Peyer's patch (tissue), 4 donors: ENCODE measurements at regions not wholly inside any gene's neighbourhood (a gene's known extent, or its start where the extent isn't known, plus 50 kb on each side); places are given as distances from the start of the nearest gene placed in this dataset.

Experiments used
- DNase-seq, 3 donors: peaks; one replicate each; pipeline ENCODE4 v3.0.0-alpha.2; 2017 to 2019
- H3K27ac ChIP-seq, 4 donors: fragments of 200-600 bp; sonication (generic); one replicate each; pipeline ENCODE4 v1.5.1; 2016 to 2019
- H3K27me3 ChIP-seq, 2 donors: fragments of 200-600 bp; sonication (generic); one replicate each; pipeline ENCODE4 v1.5.1; 2019
- H3K36me3 ChIP-seq, 3 donors: fragments of 200-600 bp; sonication (generic); one replicate each; pipeline ENCODE4 v1.5.1; 2016 to 2019
- H3K4me1 ChIP-seq, 4 donors: fragments of 200-600 bp; sonication (generic); one replicate each; pipeline ENCODE4 v1.5.1; 2016 to 2019
- H3K4me3 ChIP-seq, 4 donors: fragments of 200-600 bp; sonication (generic); 1 replicate in 3 of 4; 2 replicates in 1 of 4; pipeline ENCODE4 v1.5.1; 2016 to 2019; ENCODE audit warnings: mild to moderate bottlenecking in 1 of 4
- H3K9me3 ChIP-seq, 4 donors: fragments of 200-600 bp; sonication (generic); one replicate each; pipeline ENCODE4 v1.5.1; 2016 to 2019; ENCODE audit warnings: mild to moderate bottlenecking in 1 of 4
- POLR2A ChIP-seq, 2 donors: fragments of 450-650 bp; IDR thresholded peaks; one replicate each; pipeline ENCODE4 v1.5.1; 2017; ENCODE audit warnings: antibody characterized with exemption in 2 of 2, mild to moderate bottlenecking in 2 of 2, moderate library complexity in 2 of 2
- TF ChIP-seq, protein P1 (sequence below), 6 experiments: fragments of 450-650 bp in 4 of 6; fragments of 200-600 bp in 2 of 6; sonication (generic) in 1 of 6; IDR thresholded peaks; one replicate each; pipeline ENCODE4 v1.5.1; 2017 to 2019; ENCODE audit warnings: antibody characterized with exemption in 6 of 6, mild to moderate bottlenecking in 3 of 6, moderate library complexity in 1 of 6

DNA sequence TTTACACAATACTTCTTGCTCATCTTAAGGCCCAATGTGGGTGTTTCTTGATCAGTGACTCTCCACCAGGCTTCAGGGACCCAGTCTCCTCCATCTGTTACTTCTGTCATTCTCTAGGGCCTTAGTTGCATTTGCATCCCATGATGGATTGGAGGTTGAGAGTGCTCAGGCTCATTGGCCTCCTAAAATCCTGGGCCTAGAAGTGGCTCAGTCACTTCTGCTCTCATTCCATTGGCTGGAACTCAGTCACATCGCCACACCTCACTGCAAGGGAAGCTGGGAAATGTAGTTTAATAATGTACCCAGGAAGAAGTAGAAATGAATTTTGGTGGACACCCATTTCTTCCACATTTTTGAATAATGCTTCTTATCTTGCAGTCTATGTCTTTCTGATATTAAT is 223.5 kb downstream of the HRH4 start:
- no peaks in the 10 kb centered on the region for H3K36me3 ChIP-seq

DNA sequence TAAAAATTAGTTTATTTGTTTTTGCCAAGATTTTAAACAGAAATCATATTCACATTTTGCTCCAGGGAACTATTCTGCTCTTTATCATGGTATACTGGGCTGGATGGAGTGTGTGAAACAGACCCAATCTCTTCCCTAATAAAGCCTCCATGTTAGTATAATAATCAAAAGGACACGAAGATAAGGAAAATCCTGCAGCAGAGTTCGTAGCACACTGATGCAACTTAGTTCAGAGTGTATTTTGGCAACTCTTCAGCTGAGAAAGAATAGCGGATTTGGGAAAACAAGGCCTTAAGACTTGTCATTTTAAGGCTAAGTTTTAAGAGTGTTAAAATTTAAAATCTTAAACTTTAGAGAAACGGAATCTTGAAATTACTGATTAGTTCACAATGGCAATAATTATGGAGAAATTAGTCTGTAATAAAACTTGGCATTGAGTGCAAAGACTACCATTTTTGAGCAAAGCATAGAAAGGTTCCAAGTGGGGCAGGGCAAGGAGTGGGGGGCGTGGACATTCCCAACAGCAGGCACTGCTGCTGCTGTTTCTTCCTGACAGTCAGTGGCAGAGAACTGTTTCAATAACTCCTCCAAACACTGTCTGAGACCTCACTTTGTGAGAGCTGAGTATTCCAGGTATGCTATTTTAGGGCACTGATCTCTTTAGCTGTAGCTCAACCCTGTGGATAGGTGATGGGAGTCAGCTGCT is 225.0 kb downstream of the HRH4 start:
- no peak for DNase-seq
- Histone ChIP-seq H3K9me3 (no peaks in the 10 kb centered on the region), H3K36me3 (no peaks in the 10 kb centered on the region), H3K4me3 (no peak overlapping the region), H3K27ac (no peak overlapping the region), H3K27me3 (no peaks in the 10 kb centered on the region), H3K4me1 (no peaks in the 10 kb centered on the region)
- no peak for TF ChIP-seq POLR2A (IDR thresholded peaks at IDR 0.05)
- TF ChIP-seq, protein P1, sequence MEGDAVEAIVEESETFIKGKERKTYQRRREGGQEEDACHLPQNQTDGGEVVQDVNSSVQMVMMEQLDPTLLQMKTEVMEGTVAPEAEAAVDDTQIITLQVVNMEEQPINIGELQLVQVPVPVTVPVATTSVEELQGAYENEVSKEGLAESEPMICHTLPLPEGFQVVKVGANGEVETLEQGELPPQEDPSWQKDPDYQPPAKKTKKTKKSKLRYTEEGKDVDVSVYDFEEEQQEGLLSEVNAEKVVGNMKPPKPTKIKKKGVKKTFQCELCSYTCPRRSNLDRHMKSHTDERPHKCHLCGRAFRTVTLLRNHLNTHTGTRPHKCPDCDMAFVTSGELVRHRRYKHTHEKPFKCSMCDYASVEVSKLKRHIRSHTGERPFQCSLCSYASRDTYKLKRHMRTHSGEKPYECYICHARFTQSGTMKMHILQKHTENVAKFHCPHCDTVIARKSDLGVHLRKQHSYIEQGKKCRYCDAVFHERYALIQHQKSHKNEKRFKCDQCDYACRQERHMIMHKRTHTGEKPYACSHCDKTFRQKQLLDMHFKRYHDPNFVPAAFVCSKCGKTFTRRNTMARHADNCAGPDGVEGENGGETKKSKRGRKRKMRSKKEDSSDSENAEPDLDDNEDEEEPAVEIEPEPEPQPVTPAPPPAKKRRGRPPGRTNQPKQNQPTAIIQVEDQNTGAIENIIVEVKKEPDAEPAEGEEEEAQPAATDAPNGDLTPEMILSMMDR (IDR thresholded peaks at IDR 0.05): no peak

More for the DNA sequence above, 223.5 kb downstream of the HRH4 start:
- no peak overlapping the region for H3K4me3 ChIP-seq
- no peaks in the 10 kb centered on the region for H3K27me3 ChIP-seq
- H3K27ac ChIP-seq: no peak overlapping the region
- H3K4me1 ChIP-seq: no peaks in the 10 kb centered on the region
- no peak for TF ChIP-seq POLR2A (IDR thresholded peaks at IDR 0.05)
- TF ChIP-seq, protein P1 (IDR thresholded peaks at IDR 0.05): no peak
- DNase-seq: no peak
- H3K9me3 ChIP-seq: no peaks in the 10 kb centered on the region

DNA sequence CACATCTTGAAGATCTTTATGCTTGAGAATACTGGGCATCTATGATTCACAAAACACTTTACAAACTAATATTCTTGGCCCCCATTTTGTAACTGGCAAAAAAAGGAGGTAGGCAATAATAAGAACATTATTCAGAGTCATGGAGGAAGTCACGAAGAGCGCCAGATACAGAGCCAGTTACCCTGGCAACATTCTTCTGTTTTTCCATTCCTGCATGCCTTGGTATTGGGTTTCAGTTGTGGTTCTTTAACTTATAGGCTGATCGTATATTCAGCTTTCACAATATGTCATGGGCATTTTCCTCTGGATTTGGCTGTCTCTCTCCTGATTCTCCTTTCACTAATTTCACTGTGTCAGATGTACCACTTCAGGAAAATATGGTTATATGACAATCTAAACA is 234.7 kb downstream of the HRH4 start:
- TF ChIP-seq, protein P1 (IDR thresholded peaks at IDR 0.05): no peak
- no peak for TF ChIP-seq POLR2A (IDR thresholded peaks at IDR 0.05)
- no peak for DNase-seq
- Histone ChIP-seq H3K27ac (no peak overlapping the region), H3K9me3 (no peaks in the 10 kb centered on the region), H3K4me3 (no peak overlapping the region), H3K36me3 (no peaks in the 10 kb centered on the region), H3K27me3 (no peaks in the 10 kb centered on the region), H3K4me1 (no peaks in the 10 kb centered on the region)

DNA sequence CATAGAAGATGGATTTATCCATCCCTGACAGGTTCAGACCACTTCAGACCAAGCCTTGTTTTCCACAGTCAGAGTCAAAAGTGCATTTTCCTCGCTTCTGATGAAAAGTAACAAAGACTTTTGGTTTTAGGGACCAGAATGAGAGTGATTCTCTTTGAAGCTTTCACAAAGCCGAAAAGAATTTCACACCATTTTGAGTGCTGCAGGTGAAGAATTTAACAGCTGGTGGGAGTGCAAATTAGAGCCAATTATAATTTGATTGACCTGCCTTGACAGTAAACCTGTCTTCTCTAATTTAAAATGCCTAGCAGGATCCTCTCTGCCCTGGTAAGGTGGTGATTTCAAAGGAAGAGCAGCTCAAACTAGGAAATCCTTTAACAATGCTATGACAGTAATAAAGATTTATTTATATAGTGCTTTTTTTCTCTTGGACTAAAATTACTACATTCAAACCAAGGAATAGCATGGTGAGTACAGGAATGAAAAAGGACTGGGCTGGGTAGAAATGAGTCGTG is 241.6 kb downstream of the HRH4 start:
- Histone ChIP-seq H3K4me1 (no peaks in the 10 kb centered on the region), H3K9me3 (peaks cover 0 to 4% (median 0%) of the 10 kb centered on the region in 4 donors), H3K4me3 (no peak overlapping the region), H3K36me3 (no peaks in the 10 kb centered on the region), H3K27me3 (no peaks in the 10 kb centered on the region), H3K27ac (no peak overlapping the region)
- TF ChIP-seq POLR2A (IDR thresholded peaks at IDR 0.05): no peak
- TF ChIP-seq, protein P1 (IDR thresholded peaks at IDR 0.05): no peak
- no peak for DNase-seq

DNA sequence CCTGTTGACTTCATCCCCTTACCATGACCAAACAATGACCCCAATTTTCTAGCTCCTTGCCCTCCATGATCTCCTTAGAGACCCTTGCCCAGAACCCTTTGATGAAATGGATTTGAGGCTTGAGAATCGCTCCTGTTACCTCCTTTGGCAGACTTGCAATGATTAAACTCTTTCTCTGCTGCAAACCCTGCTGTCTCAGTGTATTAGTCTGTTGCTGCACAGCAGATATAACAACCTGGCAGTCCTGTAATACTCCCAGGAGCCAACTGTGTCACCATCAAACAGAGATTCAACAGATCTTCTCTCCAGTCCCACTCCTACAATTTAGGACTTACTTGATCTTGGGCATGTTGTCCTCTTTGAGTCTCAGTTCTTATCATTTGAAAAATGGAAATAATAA is 242.9 kb downstream of the HRH4 start:
- H3K27ac ChIP-seq: no peak overlapping the region
- H3K27me3 ChIP-seq: no peaks in the 10 kb centered on the region
- DNase-seq: no peak
- no peak for TF ChIP-seq POLR2A (IDR thresholded peaks at IDR 0.05)
- TF ChIP-seq, protein P1 (IDR thresholded peaks at IDR 0.05): no peak
- no peak overlapping the region for H3K4me3 ChIP-seq
- no peaks in the 10 kb centered on the region for H3K4me1 ChIP-seq
- peaks cover 0 to 4% (median 0%) of the 10 kb centered on the region in 4 donors for H3K9me3 ChIP-seq
- H3K36me3 ChIP-seq: no peaks in the 10 kb centered on the region
